NOMO-1 treated with dmso at 0.1 percent for 144 hours (cell line): ENCODE measurements at regions not wholly inside any gene's neighbourhood (a gene's known extent, or its start where the extent isn't known, plus 50 kb on each side); places are given as distances from the start of the nearest gene placed in this dataset.
"Not testable (repeated sequence)": the region's sequence is repeated elsewhere in the genome, so short reads cannot be mapped to it uniquely, and the experiment has no call there.

Experiments used
- DNase-seq: peaks from one replicate; lab custom pipeline; 2025; ENCODE audit not compliant: unreplicated experiment; lab: John Stamatoyannopoulos, UW

DNA sequence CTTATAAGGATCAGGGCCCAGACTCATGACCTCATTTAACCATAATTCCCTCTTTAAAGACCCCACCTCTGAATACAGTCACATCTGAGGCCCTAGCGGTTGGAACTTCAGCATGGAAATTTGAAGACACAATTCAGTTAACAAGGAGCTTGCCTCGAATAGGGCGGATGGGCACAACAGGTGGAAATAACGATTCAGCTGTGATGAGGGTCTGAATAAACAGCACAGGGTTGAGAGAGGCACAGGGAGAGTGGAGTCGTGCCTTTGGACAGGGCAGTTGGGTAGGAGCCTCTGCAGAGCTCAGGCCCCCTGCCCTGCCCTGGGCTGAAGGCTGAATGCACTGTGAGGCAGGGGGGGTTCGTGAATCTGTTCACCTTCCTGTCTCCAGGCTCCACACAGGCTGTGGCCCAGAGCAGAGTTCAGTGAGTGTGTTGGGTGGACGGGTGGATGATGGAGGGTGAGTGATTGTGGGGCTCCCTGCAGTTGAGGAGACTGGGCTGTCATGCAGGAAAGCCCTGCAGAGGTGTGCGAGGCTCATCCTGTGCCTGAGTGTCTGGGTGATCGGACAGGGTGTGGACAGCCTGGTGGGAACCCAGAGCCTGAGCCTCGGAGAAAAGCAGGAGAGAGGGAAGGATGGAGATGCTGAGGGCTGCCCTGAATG, 243.1 kb downstream of the FOXD2 start:
- no peak for DNase-seq

DNA sequence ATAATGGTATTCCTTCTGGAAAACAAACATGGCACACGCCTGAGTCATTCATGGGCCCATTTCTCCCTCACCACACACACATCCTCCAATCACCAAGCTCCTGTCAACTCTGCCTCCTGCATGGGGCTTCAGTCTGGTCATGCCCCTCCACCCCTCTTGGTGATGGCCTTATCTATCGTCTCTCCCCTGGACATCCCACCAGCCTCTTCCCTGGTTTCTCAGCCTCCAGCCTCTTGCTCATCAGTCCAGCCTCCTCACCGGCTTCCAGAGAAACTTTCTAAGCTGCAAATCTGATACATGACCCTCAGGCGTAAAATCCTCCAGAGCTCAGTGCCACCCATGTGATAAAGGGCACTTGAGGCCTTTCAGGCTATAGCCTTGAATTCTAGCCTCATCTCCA, 243.9 kb downstream of the FOXD2 start:
- DNase-seq: no peak

- DNase-seq: no peak
Measured at GRCh38 chr1:47682198-47682597, 244.4 kb downstream of the FOXD2 start.

GRCh38 chr1:47682786-47683350, 245.0 kb downstream of the FOXD2 start:
- DNase-seq: no peak

- DNase-seq: no peak
Measured at GRCh38 chr1:47683401-47683800, 245.6 kb downstream of the FOXD2 start.

- DNase-seq: no peak
Measured at GRCh38 chr1:47684518-47684917, 246.7 kb downstream of the FOXD2 start.

DNA sequence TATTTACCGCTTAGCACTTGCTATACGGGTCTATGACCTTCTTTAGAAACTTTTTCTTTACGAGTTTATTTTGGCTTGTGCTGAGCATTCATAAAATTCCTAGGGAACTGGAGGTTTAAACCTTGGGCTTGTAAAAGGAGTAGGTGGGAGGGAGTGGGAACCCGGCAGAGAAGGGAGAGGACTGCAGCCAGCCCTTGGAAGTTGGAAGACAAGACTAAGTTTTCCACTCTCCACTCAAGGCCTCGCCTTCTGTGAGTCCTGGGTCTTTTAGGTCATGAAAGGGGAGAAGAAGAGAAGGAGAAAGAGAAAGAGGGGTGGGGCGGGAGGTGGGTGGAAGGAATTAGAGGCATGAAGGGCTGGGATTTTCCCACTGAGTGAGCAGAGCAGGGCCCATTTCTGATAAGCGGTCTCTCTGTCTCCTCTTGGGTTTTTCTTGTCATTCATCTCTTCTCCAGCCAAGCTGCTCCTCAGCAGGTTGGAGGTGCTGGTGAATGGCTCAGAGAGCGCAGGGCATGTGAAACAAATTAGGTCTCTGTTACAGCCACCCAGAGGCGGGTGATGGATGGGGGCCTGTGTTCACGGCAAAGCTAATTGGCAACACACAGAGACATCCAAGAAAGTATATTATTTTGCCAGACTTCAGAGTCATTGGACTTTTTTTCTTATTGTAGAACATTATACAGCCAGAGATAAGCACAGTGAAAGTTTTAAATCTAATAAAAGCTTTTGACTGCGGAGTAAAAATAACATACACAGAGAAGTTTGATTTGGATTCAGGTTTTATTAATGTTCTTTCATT, 247.3 kb downstream of the FOXD2 start:
- DNase-seq: no peak

GRCh38 chr1:47685763-47686066, 247.9 kb downstream of the FOXD2 start:
- no peak for DNase-seq

- no peak for DNase-seq
Measured at GRCh38 chr1:47686731-47687630, 249.1 kb downstream of the FOXD2 start.

GRCh38 chr1:47687631-47688460, 250.0 kb downstream of the FOXD2 start:
- DNase-seq: no peak

DNA sequence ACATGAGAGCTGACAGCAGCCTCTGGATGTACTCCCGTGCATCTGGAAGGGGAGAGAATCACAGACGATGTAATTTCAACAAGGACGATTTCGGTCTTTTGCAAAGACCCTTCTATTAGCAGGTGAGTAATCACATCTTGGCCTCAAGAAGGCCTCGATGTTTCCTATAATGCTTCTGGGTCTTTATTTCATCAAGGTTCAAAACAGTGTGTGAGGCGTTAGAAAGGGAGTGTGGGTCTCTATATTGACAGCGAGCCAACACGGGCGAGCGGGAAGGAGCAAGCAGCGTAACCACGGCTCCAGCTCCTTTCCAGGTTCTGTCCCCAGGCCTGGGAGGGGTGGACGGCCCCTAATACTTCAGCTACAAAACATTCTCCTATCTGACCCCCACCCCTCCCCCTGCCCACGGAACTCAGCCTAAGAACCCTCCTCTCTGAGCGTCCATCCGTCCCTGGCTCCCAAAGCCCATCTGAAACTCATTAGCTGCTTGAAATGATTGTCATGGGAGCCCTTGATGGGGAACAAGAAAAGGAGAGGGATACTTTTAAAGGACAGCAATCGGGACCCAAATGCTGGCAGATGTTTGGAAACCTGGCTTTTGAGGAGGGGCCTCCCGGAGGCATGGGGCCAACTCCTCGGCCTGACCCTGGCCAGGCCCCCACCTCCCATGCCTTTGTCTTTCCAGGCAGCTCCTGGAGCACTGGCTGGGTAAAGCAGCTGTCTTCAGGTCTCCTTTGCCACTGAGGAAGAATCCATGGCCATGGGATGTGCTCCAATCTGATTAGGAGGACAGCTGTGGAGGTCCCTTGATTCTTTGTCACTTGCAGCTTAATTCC, 250.8 kb downstream of the FOXD2 start:
- DNase-seq: no peak

DNA sequence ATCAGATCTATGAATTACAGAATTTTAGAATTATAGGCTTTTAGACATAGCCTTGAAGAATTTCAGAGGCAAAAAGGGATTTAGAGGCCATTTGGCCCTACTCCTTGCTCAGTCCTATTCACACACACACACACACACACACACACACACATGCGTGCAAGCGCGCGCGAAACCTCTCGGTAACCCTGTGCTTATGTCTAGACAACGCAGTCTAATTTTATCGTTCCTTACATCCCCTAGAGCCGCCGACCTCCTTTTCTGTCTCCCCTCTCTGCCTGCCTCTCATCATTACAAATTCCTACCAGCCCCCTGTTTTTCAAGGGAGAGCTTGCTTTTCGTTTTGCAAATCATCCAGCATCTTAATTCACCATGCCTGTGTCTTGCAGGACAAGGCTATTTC, 252.1 kb downstream of the FOXD2 start:
- DNase-seq: no peak

- no peak for DNase-seq
Measured at GRCh38 chr1:47690341-47691250, 252.8 kb downstream of the FOXD2 start.

DNA sequence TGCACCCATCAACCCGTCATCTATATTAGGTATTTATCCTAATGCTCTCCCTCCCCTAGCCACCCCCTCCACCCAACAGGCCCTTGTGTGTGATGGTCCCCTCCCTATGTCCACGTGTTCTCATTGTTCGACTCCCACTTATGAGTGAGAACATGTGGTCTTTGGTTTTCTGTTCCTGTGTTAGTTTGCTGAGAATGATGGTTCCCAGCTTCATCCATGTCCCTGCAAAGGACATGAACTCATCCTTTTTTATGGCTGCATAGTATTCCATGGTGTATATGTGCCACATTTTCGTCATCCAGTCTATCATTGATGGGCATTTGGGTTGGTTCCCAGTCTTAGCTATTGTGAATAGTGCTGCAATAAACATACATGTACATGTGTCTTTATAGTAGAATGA, 253.4 kb downstream of the FOXD2 start:
- DNase-seq: not testable (repeated sequence)

DNA sequence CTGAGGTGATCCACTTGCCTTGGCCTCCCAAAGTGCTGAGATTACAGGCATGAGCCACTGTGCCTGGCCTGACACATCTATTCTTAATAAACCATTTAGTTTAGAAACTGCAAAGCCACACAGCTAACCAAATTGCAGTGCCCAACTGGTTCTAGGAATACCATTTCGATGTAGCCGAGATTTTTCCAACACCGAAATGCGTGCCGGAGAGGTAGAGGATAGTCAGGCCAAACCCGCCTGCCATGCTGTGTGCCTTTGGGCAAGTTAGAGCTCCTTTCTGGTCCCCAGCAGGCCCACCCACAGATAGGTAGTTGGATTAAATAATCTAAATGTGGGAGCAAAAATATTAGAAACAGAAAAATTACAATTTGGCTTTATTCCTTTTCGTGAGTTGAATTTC, 254.4 kb downstream of the FOXD2 start:
- no peak for DNase-seq

DNA sequence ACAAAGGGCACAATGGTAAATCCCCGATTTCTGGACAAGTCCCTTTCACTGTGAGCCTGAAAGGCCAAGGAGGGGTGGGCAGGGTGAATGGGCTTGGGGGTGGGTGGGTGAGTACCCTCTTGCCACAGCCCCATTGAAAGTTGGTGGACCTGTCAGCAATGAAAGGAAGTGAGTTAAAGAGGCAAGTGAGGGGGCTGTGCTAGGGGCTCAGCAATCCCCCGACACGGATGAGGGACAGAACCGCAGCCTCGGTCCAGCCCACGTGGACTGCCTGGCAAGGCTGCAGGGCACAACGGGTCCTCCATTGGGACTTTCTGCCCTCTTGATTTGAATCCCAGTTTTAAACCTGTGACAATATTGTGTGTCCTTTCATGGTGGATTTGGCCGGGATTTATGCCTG, 255.3 kb downstream of the FOXD2 start:
- DNase-seq: no peak

DNA sequence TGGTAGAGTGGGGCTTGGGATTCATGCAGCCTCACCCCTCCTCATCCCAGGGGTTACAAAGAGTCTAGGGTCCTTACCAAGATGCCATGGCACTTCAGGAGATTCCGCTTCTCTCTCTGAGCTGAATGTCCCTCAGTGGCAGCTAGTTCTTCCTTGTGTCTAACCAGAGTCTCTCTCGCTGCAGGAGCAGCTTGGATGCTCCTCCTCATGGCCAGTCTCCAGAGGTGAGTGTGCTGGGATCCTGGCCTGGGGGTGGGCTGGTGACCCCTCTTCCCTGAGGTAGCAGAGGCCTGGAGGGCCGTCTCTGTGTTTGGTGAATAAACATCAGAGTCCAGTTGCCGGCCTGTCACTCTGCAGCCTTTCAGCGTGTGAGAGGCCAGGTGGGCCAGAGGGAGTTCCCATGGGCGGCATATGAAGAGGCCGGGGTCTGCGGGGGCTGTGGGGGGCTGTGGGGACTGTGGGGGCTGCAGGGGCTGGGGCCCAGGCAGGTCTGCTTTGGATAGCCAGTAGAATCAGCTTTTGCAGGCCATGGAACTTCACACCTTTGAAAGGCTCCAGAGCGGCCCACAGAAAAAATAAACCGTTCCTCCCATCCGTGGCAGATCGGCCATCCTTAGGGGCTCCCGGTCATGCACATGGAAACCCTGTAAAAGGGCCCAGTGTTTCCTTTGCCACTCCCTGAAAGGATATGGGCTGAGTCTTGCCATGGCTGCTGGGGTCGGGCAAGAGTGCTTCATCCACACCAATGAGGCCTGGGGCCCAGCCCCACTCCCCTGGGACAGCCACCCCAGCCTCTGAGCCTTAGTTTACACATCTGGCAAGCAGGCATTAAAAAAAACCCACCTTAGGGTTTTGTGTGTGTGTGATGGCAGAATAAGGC, 256.4 kb downstream of the FOXD2 start:
- no peak for DNase-seq

- DNase-seq: no peak
Measured at GRCh38 chr1:47696404-47696736, 258.5 kb downstream of the FOXD2 start.
